ENCODE measurements at regions not wholly inside any gene's neighbourhood (a gene's known extent, or its start where the extent isn't known, plus 50 kb on each side); places are given as distances from the start of the nearest gene placed in this dataset.
"Not testable (repeated sequence)": the region's sequence is repeated elsewhere in the genome, so short reads cannot be mapped to it uniquely, and the experiment has no call there.

- no peak for DNase-seq (ENCODE audit: low spot score)
These were observed 128.5 kb upstream of the VKORC1L1 start for GRCh38 chr7:65744406-65744805.

GRCh38 chr7:65746398-65746669 is 126.5 kb upstream of the VKORC1L1 start:
- DNase-seq (ENCODE audit: low spot score), result peak; percentile 45

GRCh38 chr7:65749039-65749438 is 123.8 kb upstream of the VKORC1L1 start:
- DNase-seq (ENCODE audit: low spot score), result no peak

GRCh38 chr7:65749518-65749917 is 123.4 kb upstream of the VKORC1L1 start:
- DNase-seq (ENCODE audit: low spot score), result no peak

GRCh38 chr7:65750511-65751344 is 122.1 kb upstream of the VKORC1L1 start:
- DNase-seq (ENCODE audit: low spot score), result peak; percentile 99

GRCh38 chr7:65754070-65754469 is 118.8 kb upstream of the VKORC1L1 start:
- DNase-seq (ENCODE audit: low spot score), result not testable (repeated sequence)

GRCh38 chr7:65758991-65759390 is 113.9 kb upstream of the VKORC1L1 start:
- DNase-seq (ENCODE audit: low spot score), result not testable (repeated sequence)

GRCh38 chr7:65762712-65763111 is 110.2 kb upstream of the VKORC1L1 start:
- DNase-seq (ENCODE audit: low spot score), result not testable (repeated sequence)

- DNase-seq (ENCODE audit: low spot score), result not testable (repeated sequence)
These were observed 109.8 kb upstream of the VKORC1L1 start for GRCh38 chr7:65763114-65763513.

- peak; percentile 90 for DNase-seq (ENCODE audit: low spot score)
These were observed 102.2 kb upstream of the VKORC1L1 start for GRCh38 chr7:65770473-65771225.

GRCh38 chr7:65771226-65771569 is 101.7 kb upstream of the VKORC1L1 start:
- not testable (repeated sequence) for DNase-seq (ENCODE audit: low spot score)

GRCh38 chr7:65776677-65777076 is 96.2 kb upstream of the VKORC1L1 start:
- not testable (repeated sequence) for DNase-seq (ENCODE audit: low spot score)

- DNase-seq (ENCODE audit: low spot score), result not testable (repeated sequence)
These were observed 82.9 kb upstream of the VKORC1L1 start for GRCh38 chr7:65789943-65790342.

GRCh38 chr7:65791788-65792187 is 81.1 kb upstream of the VKORC1L1 start:
- not testable (repeated sequence) for DNase-seq (ENCODE audit: low spot score)

- DNase-seq (ENCODE audit: low spot score), result not testable (repeated sequence)
These were observed 80.1 kb upstream of the VKORC1L1 start for GRCh38 chr7:65792726-65793125.

- not testable (repeated sequence) for DNase-seq (ENCODE audit: low spot score)
These were observed 78.0 kb upstream of the VKORC1L1 start for GRCh38 chr7:65794671-65795391.

- not testable (repeated sequence) for DNase-seq (ENCODE audit: low spot score)
These were observed 77.5 kb upstream of the VKORC1L1 start for GRCh38 chr7:65795392-65795716.

GRCh38 chr7:65796205-65796604 is 76.7 kb upstream of the VKORC1L1 start:
- DNase-seq (ENCODE audit: low spot score), result no peak

- not testable (repeated sequence) for DNase-seq (ENCODE audit: low spot score)
These were observed 75.8 kb upstream of the VKORC1L1 start for GRCh38 chr7:65797086-65797485.

GRCh38 chr7:65797566-65797965 is 75.3 kb upstream of the VKORC1L1 start:
- DNase-seq (ENCODE audit: low spot score), result not testable (repeated sequence)

- peak; percentile 55 for DNase-seq (ENCODE audit: low spot score)
These were observed 74.5 kb upstream of the VKORC1L1 start for GRCh38 chr7:65798111-65799075.

- not testable (repeated sequence) for DNase-seq (ENCODE audit: low spot score)
These were observed 72.7 kb upstream of the VKORC1L1 start for GRCh38 chr7:65800191-65800590.
